ENCODE measurements at regions not wholly inside any gene's neighbourhood (a gene's known extent, or its start where the extent isn't known, plus 50 kb on each side); places are given as distances from the start of the nearest gene placed in this dataset.

GRCh38 chr18:57991552-57991951 lies 52.5 kb upstream of the NEDD4L start:
- Mint-ChIP-seq H3K27ac (no peak overlapping the region), H3K4me3 (no peak overlapping the region), H3K9me3 (peaks cover 0 to 1% of the 10 kb centered on the region in 2 donors), H3K27me3 (peaks cover 13 to 57% of the 10 kb centered on the region in 2 donors), H3K36me3 (ENCODE audit: insufficient read depth) (no peaks in the 10 kb centered on the region), H3K4me1 (ENCODE audit: low read depth in 2 of 2) (no peaks in the 10 kb centered on the region)
- no peak for DNase-seq
- no peak for ATAC-seq (replicated peaks)

GRCh38 chr18:57989536-57989935 lies 54.5 kb upstream of the NEDD4L start:
- no peak for DNase-seq
- Mint-ChIP-seq H3K27ac (no peak overlapping the region), H3K36me3 (ENCODE audit: insufficient read depth) (no peaks in the 10 kb centered on the region), H3K4me3 (no peak overlapping the region), H3K27me3 (peaks cover 5 to 44% of the 10 kb centered on the region in 2 donors), H3K9me3 (peaks cover 0 to 1% of the 10 kb centered on the region in 2 donors), H3K4me1 (ENCODE audit: low read depth in 2 of 2) (no peaks in the 10 kb centered on the region)
- no peak for ATAC-seq (replicated peaks)

GRCh38 chr18:57984490-57985115 lies 59.4 kb upstream of the NEDD4L start:
- ATAC-seq (replicated peaks) (no peak), DNase-seq (no peak)
- peaks cover 2 to 14% of the 10 kb centered on the region in 2 donors for H3K27me3 Mint-ChIP-seq
- H3K4me1 Mint-ChIP-seq (ENCODE audit: low read depth in 2 of 2): no peaks in the 10 kb centered on the region
- no peaks in the 10 kb centered on the region for H3K36me3 Mint-ChIP-seq (ENCODE audit: insufficient read depth)
- H3K27ac Mint-ChIP-seq: no peak overlapping the region
- H3K9me3 Mint-ChIP-seq: no peaks in the 10 kb centered on the region
- H3K4me3 Mint-ChIP-seq: no peak overlapping the region

- Mint-ChIP-seq H3K27me3 (peaks cover 0 to 12% of the 10 kb centered on the region in 2 donors), H3K4me1 (ENCODE audit: low read depth in 2 of 2) (no peaks in the 10 kb centered on the region), H3K27ac (no peak overlapping the region), H3K4me3 (no peak overlapping the region), H3K9me3 (no peaks in the 10 kb centered on the region), H3K36me3 (ENCODE audit: insufficient read depth) (no peaks in the 10 kb centered on the region)
- ATAC-seq (replicated peaks) (no peak), DNase-seq (no peak)
These were observed 60.1 kb upstream of the NEDD4L start for GRCh38 chr18:57983965-57984364.

- H3K36me3 Mint-ChIP-seq (ENCODE audit: insufficient read depth): no peaks in the 10 kb centered on the region
- H3K9me3 Mint-ChIP-seq: no peaks in the 10 kb centered on the region
- ATAC-seq (replicated peaks): no peak
- H3K4me3 Mint-ChIP-seq: no peak overlapping the region
- H3K27ac Mint-ChIP-seq: no peak overlapping the region
- peaks cover 2 to 16% of the 10 kb centered on the region in 2 donors for H3K27me3 Mint-ChIP-seq
- no peaks in the 10 kb centered on the region for H3K4me1 Mint-ChIP-seq (ENCODE audit: low read depth in 2 of 2)
- no peak for DNase-seq
These were observed 60.6 kb upstream of the NEDD4L start for GRCh38 chr18:57983472-57983871.

GRCh38 chr18:57982372-57983021 lies 61.5 kb upstream of the NEDD4L start:
- no peaks in the 10 kb centered on the region for H3K4me1 Mint-ChIP-seq (ENCODE audit: low read depth in 2 of 2)

GRCh38 chr18:57981308-57982028 lies 62.6 kb upstream of the NEDD4L start:
- H3K27me3 Mint-ChIP-seq: peaks cover 5 to 21% of the 10 kb centered on the region in 2 donors
- ATAC-seq (replicated peaks): no peak
- no peaks in the 10 kb centered on the region for H3K36me3 Mint-ChIP-seq (ENCODE audit: insufficient read depth)
- no peak overlapping the region for H3K4me3 Mint-ChIP-seq
- no peak for DNase-seq
- H3K4me1 Mint-ChIP-seq (ENCODE audit: low read depth in 2 of 2): no peaks in the 10 kb centered on the region
- H3K27ac Mint-ChIP-seq: no peak overlapping the region
- H3K9me3 Mint-ChIP-seq: no peaks in the 10 kb centered on the region

More at GRCh38 chr18:57982372-57983021, 61.5 kb upstream of the NEDD4L start:
- no peak for DNase-seq
- H3K27ac Mint-ChIP-seq: no peak overlapping the region
- H3K36me3 Mint-ChIP-seq (ENCODE audit: insufficient read depth): no peaks in the 10 kb centered on the region
- no peak for ATAC-seq (replicated peaks)
- H3K9me3 Mint-ChIP-seq: no peaks in the 10 kb centered on the region
- no peak overlapping the region for H3K4me3 Mint-ChIP-seq
- peaks cover 5 to 21% of the 10 kb centered on the region in 2 donors for H3K27me3 Mint-ChIP-seq

GRCh38 chr18:57980573-57981307 lies 63.3 kb upstream of the NEDD4L start:
- no peak overlapping the region for H3K4me3 Mint-ChIP-seq
- no peak for ATAC-seq (replicated peaks)
- no peak overlapping the region for H3K27ac Mint-ChIP-seq
- DNase-seq: no peak
- H3K4me1 Mint-ChIP-seq (ENCODE audit: low read depth in 2 of 2): peaks cover 0 to 1% of the 10 kb centered on the region in 2 donors
- no peaks in the 10 kb centered on the region for H3K9me3 Mint-ChIP-seq
- no peaks in the 10 kb centered on the region for H3K36me3 Mint-ChIP-seq (ENCODE audit: insufficient read depth)
- H3K27me3 Mint-ChIP-seq: peaks cover 12 to 28% of the 10 kb centered on the region in 2 donors

- H3K27me3 Mint-ChIP-seq: peaks cover 20 to 42% of the 10 kb centered on the region in 2 donors
- H3K36me3 Mint-ChIP-seq (ENCODE audit: insufficient read depth): no peaks in the 10 kb centered on the region
- no peak overlapping the region for H3K4me3 Mint-ChIP-seq
- H3K4me1 Mint-ChIP-seq (ENCODE audit: low read depth in 2 of 2): peaks cover 0 to 1% of the 10 kb centered on the region in 2 donors
- no peaks in the 10 kb centered on the region for H3K9me3 Mint-ChIP-seq
- H3K27ac Mint-ChIP-seq: no peak overlapping the region
- no peak for DNase-seq
- no peak for ATAC-seq (replicated peaks)
These were observed 67.7 kb upstream of the NEDD4L start for GRCh38 chr18:57976230-57976773.

GRCh38 chr18:57975805-57976204 lies 68.2 kb upstream of the NEDD4L start:
- H3K4me3 Mint-ChIP-seq: no peak overlapping the region
- DNase-seq: no peak
- H3K36me3 Mint-ChIP-seq (ENCODE audit: insufficient read depth): no peaks in the 10 kb centered on the region
- ATAC-seq (replicated peaks): no peak
- no peak overlapping the region for H3K27ac Mint-ChIP-seq
- H3K4me1 Mint-ChIP-seq (ENCODE audit: low read depth in 2 of 2): peaks cover 0 to 1% of the 10 kb centered on the region in 2 donors
- peaks cover 20 to 42% of the 10 kb centered on the region in 2 donors for H3K27me3 Mint-ChIP-seq
- H3K9me3 Mint-ChIP-seq: no peaks in the 10 kb centered on the region

GRCh38 chr18:57974585-57975265 lies 69.3 kb upstream of the NEDD4L start:
- Mint-ChIP-seq H3K27me3 (peaks cover 20 to 52% of the 10 kb centered on the region in 2 donors), H3K27ac (no peak overlapping the region), H3K4me3 (no peak overlapping the region), H3K4me1 (ENCODE audit: low read depth in 2 of 2) (peaks cover 0 to 2% of the 10 kb centered on the region in 2 donors), H3K9me3 (no peaks in the 10 kb centered on the region), H3K36me3 (ENCODE audit: insufficient read depth) (no peaks in the 10 kb centered on the region)
- DNase-seq (no peak), ATAC-seq (replicated peaks) (no peak)

- no peak overlapping the region for H3K27ac Mint-ChIP-seq
- peaks cover 0 to 1% of the 10 kb centered on the region in 2 donors for H3K9me3 Mint-ChIP-seq
- no peaks in the 10 kb centered on the region for H3K36me3 Mint-ChIP-seq (ENCODE audit: insufficient read depth)
- H3K27me3 Mint-ChIP-seq: peaks cover 23 to 52% of the 10 kb centered on the region in 2 donors
- peaks cover 2 to 3% of the 10 kb centered on the region in 2 donors for H3K4me1 Mint-ChIP-seq (ENCODE audit: low read depth in 2 of 2)
- H3K4me3 Mint-ChIP-seq: no peak overlapping the region
- no peak for ATAC-seq (replicated peaks)
- no peak for DNase-seq
These were observed 70.1 kb upstream of the NEDD4L start for GRCh38 chr18:57973889-57974288.
